OCI-LY1 (cell line): ENCODE measurements at regions not wholly inside any gene's neighbourhood (a gene's known extent, or its start where the extent isn't known, plus 50 kb on each side); places are given as distances from the start of the nearest gene placed in this dataset.

Source experiments
- CTCF ChIP-seq: fragments of 200-600 bp; sonication (generic), shearing (Covaris generic); IDR thresholded peaks from 2 replicates; pipeline ENCODE4 v1.5.1; 2017; ENCODE audit warnings: mild to moderate bottlenecking, antibody characterized with exemption, low read length, moderate library complexity, mixed read lengths
- EZH2 ChIP-seq: fragments of 200-600 bp; sonication (generic), shearing (Covaris generic); IDR thresholded peaks from 2 replicates; pipeline ENCODE4 v1.8.0; 2017; ENCODE audit warnings: borderline replicate concordance, mixed run types, mild to moderate bottlenecking, antibody characterized with exemption, low read length, moderate library complexity, mixed read lengths

DNA sequence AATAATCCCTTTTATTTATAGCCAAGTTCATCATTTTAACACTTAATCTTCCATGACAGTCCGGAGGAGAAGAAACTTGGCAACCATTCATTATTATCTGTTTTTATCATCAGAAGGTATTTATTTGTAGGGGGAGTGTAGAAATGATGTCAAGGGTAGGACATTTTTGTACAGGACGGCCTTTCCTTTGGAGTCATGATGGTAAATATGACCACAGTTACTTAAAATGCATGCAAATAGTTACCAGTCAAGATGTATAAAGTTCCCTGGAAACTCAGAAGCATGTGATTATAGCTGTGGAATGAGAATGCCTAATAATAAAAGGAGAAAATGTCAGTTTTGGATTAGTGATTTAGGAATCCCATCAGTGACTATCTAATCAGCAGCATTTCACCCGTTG, 183.1 kb upstream of the PRPS1L1 start:
- TF ChIP-seq CTCF (no peak), EZH2 (no peak)
